ENCODE measurements at regions not wholly inside any gene's neighbourhood (a gene's known extent, or its start where the extent isn't known, plus 50 kb on each side); places are given as distances from the start of the nearest gene placed in this dataset.

DNA sequence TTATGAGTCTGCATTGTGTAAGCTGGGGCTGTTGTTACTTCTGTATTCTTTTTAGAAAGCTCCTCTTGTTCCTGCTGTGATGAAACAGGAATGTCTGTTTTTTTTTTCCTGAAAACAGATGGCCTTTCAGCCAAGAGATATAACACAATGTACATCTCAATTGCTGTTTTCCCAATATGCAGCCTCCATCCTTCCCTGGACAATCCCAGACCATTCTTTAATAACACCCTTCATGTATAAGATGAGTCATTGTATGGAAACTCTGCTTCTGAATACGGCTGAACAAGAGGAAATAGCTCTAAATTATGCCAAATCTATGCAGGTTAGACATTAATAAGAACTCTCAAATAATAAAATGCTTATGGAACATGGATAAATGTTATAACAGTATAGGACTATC is 60.2 kb upstream of the LRRC4C start:
- no peaks in the 10 kb centered on the region for H3K4me1 ChIP-seq
- TF ChIP-seq POLR2A (IDR thresholded peaks at IDR 0.05) (no peak), CTCF (IDR thresholded peaks at IDR 0.05 in 4 of 5, conservative IDR thresholded peaks at IDR 0.05 in 1 of 5) (no peak)
- H3K9me3 ChIP-seq = no peaks in the 10 kb centered on the region
- H3K4me3 ChIP-seq = no peak overlapping the region
- no peak for DNase-seq
- ATAC-seq = no peak
- intact Hi-C loops (cut with DNase I; ENCODE audit: low total_unique reads) = no loop called here
- H3K27me3 ChIP-seq = no peaks in the 10 kb centered on the region
- no peak overlapping the region for H3K27ac ChIP-seq
- in situ Hi-C loops (cut with MboI; ENCODE audit: low sequenced_read_pairs in 4 of 4) = no loop called here
- H3K36me3 ChIP-seq = no peaks in the 10 kb centered on the region

GRCh38 chr11:41522391-41522790 is 62.9 kb upstream of the LRRC4C start:
- no peak for DNase-seq
- TF ChIP-seq POLR2A (IDR thresholded peaks at IDR 0.05) (no peak), CTCF (IDR thresholded peaks at IDR 0.05 in 4 of 5, conservative IDR thresholded peaks at IDR 0.05 in 1 of 5) (no peak)
- Histone ChIP-seq H3K27me3 (no peaks in the 10 kb centered on the region), H3K4me3 (no peak overlapping the region), H3K4me1 (no peaks in the 10 kb centered on the region), H3K9me3 (no peaks in the 10 kb centered on the region), H3K27ac (no peak overlapping the region), H3K36me3 (no peaks in the 10 kb centered on the region)
- in situ Hi-C loops (cut with MboI; ENCODE audit: low sequenced_read_pairs in 4 of 4) = no loop called here
- ATAC-seq = no peak
- intact Hi-C loops (cut with DNase I; ENCODE audit: low total_unique reads) = no loop called here

DNA sequence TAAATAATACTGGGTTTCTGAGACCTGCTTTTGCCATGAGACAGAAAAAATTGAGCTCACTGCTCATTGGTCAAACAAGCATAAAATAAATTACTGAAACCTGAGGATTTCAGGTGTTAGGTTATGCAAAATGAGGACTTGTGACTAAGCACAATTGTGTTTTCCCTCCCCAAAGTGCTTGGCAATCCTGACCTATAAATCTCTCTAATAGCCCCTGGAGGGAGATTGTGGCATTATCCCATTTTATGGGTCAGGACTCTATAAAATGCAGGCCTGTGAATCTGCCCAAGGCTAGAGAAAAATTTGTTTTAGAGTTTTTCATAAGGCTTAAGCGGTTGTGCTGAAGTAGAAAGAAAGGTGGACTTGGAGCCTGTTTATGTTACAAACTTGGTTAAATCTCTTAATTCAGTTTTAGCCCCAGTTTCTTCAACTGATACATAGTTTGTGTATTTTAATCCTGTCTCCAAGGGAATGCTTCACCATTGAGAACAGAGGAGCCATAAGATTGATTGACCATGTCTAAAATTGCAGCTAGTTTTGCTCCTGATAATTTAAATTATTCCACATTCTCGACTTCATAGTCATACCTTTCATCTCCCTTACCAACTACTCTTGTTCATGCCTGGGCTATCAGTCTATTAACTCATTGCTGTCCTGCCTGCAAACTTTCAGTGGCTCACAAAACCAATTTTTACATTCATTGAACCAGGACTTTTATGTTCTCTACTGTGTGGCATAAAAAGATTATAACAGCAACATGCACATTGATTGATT is 63.6 kb upstream of the LRRC4C start:
- TF ChIP-seq POLR2A (IDR thresholded peaks at IDR 0.05) = no peak
- no peak for TF ChIP-seq CTCF (IDR thresholded peaks at IDR 0.05 in 4 of 5, conservative IDR thresholded peaks at IDR 0.05 in 1 of 5)
- Histone ChIP-seq H3K36me3 (no peaks in the 10 kb centered on the region), H3K4me1 (no peaks in the 10 kb centered on the region), H3K9me3 (no peaks in the 10 kb centered on the region), H3K27ac (no peak overlapping the region), H3K4me3 (no peak overlapping the region), H3K27me3 (no peaks in the 10 kb centered on the region)
- in situ Hi-C loops (cut with MboI; ENCODE audit: low sequenced_read_pairs in 4 of 4) = no loop called here
- intact Hi-C loops (cut with DNase I; ENCODE audit: low total_unique reads) = no loop called here
- no peak for DNase-seq
- ATAC-seq = no peak

GRCh38 chr11:41527530-41527929 is 68.1 kb upstream of the LRRC4C start:
- Histone ChIP-seq H3K27me3 (no peaks in the 10 kb centered on the region), H3K36me3 (no peaks in the 10 kb centered on the region), H3K4me3 (no peak overlapping the region), H3K4me1 (no peaks in the 10 kb centered on the region), H3K9me3 (no peaks in the 10 kb centered on the region), H3K27ac (no peak overlapping the region)
- in situ Hi-C loops (cut with MboI; ENCODE audit: low sequenced_read_pairs in 4 of 4) (no loop called here), intact Hi-C loops (cut with DNase I; ENCODE audit: low total_unique reads) (no loop called here)
- no peak for ATAC-seq
- TF ChIP-seq CTCF (IDR thresholded peaks at IDR 0.05 in 4 of 5, conservative IDR thresholded peaks at IDR 0.05 in 1 of 5) (no peak), POLR2A (IDR thresholded peaks at IDR 0.05) (no peak)
- no peak for DNase-seq

DNA sequence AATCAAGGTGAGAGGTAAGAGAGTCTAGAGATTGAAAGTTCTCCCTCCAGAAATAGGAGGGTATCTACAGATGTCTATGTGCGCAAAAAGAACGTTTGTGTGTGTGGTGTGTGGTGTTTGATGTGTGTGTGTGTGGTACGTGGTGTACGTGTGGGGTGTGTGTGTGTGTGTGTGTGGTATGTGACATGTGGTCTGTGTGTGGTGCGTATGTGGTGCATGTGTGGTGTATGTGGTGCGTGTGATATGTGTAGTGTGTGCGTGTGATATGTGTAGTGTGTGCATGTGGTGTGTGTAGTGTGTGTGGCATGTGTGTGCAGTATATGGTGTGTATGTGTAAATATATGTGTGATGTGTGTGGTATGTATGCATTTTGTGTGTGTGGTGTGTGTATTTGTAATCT is 73.0 kb upstream of the LRRC4C start:
- DNase-seq (no peak), ATAC-seq (no peak)
- no peaks in the 10 kb centered on the region for H3K36me3 ChIP-seq
- intact Hi-C loops (cut with DNase I; ENCODE audit: low total_unique reads) (no loop called here), in situ Hi-C loops (cut with MboI; ENCODE audit: low sequenced_read_pairs in 4 of 4) (no loop called here)
- H3K4me1 ChIP-seq = no peaks in the 10 kb centered on the region
- no peak overlapping the region for H3K27ac ChIP-seq
- no peaks in the 10 kb centered on the region for H3K27me3 ChIP-seq
- TF ChIP-seq CTCF (IDR thresholded peaks at IDR 0.05 in 4 of 5, conservative IDR thresholded peaks at IDR 0.05 in 1 of 5) (no peak), POLR2A (IDR thresholded peaks at IDR 0.05) (no peak)
- H3K4me3 ChIP-seq = no peak overlapping the region
- H3K9me3 ChIP-seq = no peaks in the 10 kb centered on the region
